Limb (tissue), 2 donors: ENCODE measurements at regions not wholly inside any gene's neighbourhood (a gene's known extent, or its start where the extent isn't known, plus 50 kb on each side); places are given as distances from the start of the nearest gene placed in this dataset.

Experiments
- DNase-seq, 2 donors: peaks; one replicate each; pipeline ENCODE4 v3.0.0-alpha.2; 2016; ENCODE audit errors: extremely low spot score in 2 of 2

DNA sequence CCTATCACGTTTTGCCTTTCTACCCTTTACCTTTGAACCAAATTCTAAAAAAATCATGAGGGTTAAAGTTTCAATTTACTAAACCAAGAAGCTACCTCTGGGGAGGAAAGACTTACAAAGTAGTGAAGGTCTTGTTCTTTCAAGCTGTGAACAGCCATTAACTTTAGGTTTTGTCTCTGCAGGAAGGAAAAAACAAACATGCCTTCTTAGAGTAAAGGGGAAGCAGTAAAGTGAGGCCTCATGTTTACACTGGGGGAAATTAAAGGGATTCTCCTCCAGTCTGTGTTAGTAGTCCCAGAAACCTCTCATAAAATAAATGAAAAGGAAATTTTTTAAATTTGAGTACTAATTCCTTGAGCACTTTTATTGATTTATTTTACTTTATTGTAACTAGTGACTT, 780.2 kb upstream of the ADGRL2 start:
- no peak for DNase-seq

DNA sequence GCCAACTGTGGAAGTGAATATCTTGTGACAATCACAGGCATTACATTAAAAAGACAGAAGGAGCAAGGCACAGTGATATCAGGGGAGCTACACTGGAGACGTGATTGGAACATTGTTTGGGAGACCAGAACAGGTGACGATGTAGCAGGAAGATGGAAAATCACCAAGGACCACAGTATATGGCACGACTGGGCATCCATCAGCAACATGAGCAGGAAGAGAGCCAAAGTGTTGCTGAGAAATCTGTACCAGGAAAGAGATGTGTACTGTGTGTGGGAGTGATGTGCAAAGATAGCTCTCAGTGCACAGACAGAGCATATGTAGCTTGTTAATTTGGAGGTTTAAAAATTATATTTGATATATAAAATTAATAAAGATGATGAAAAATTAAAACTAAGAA, 790.6 kb upstream of the ADGRL2 start:
- DNase-seq = no peak

DNA sequence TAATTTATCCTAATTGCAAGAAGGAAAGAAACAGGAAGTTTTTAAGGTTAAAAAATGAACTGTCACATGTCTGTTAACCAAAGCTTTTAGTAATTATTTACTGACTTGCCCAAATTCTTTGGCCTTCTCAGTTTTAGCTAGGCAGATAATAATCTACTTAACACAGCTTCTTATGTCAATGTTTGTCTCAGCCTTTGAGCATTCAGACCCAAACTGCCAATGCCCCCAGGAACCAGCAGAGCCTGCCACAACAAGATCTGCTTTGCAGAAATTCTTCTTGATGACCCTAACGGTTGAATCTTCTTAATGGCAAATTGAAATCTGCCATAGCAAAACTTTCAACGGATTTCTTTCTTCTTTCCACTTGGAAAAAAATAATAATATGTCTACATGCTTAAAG, 792.4 kb upstream of the ADGRL2 start:
- DNase-seq = no peak

DNA sequence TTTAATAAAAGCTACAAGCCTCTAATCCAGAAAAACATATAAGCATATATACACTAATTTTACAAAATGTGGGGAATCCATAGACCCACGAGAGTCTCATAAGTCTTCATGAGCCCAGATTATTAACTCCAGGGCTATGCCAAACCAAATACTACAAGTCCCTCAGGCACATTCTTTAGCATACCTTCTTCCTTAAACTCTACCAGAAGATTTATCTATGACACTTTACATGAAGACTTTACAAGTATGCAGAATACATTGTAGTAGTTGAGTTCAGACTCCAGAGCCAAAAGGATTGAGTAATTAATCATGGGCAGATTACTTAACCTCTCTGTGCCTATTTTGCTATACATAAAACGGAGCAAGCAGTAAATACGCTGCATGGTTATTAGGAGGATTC, 793.7 kb upstream of the ADGRL2 start:
- DNase-seq = no peak

DNA sequence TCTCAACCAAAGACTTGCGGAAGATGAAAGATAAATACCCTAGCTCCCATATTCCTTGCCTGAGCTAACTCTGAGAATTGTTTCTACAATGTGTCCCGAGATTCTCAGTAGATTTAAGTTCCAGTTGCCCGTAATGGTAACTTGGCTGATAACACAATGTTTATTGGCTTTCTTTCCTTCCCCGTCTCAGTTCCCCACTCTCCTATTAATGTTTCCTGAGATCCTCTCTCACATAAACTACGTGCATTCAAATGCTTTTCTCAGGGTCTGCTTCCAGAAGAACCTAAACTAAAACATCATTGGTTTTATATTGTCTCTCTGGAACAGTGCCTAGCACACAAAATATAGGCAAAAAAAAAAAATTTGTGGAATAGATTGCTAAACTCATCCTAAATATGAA, 794.2 kb upstream of the ADGRL2 start:
- peak in 1 of 2 donors; percentile 60 for DNase-seq

GRCh38 chr1:81004011-81004410, 796.7 kb upstream of the ADGRL2 start:
- DNase-seq = no peak

DNA sequence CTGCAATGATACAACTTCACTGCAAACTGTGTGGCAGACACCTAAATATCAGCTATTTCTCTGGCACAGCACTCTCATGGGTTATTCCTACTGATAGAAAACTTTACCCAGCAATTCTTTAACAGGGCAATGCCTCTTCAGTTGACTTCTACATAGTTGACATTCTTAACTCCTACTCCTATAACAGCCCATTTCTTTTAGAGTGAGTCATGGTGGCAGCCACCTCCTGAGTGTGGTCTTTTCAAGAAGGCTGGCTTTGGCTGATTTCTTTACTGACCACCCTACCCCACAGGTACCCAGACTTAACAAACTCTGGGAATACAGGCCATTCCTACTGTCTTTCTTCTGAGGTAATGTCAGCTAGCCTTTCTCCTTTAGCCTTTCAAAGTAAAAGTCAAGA, 805.8 kb upstream of the ADGRL2 start:
- no peak for DNase-seq

DNA sequence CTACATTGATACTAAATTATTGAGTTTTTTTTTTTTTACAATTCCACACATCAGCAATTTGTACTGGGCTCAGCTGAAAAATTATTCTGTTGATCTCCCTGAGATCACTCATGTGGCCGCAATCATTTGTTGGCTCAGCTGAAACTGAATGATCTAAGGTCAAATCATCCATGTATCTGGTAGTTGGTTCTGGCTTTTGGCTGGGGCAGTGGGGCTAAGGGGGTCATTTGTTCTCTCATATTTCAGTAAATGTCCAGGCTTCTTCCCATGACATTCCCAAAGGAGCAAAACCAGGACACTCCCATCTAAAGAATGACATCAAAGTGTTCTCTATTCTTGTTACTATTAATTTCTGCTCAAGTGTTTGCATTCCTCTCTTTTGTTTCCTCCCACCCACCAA, 806.7 kb upstream of the ADGRL2 start:
- no peak for DNase-seq

DNA sequence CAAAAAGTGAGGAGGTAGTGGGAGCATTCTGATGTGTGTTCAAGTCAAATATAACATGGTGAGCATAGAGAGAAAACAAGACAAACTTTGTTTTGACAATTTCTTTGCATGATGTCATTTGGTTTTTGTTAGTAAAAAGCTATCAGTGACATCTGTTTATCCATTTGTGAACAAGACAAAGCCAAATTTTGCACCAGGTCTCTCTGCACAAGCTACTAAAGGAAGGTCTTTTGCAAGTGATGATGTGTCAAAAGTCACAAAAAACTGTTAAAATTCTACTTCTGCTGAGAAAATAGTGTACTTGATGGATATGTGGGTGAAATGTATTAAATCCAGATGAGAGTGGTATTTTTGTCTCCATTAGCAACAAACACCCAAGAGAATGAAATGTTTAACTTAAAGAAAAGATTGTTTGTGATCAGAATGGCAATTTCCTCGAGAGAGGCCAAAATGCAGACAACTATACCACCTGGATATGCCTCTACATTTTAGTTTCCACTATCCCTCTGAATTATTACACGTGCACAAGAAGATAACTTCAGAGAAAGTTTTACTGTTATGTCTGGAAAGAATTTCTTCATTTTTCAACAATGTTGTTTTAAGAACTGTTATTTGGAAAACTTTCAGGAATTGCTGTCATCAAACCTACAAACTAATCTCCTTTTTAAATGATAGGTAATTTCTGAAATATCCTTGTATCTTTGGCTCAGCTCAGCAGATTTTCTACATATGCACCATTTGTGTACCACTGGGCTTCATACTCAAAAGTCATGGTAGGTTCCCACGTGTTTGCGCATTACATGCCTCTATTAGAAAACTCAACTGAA, 807.4 kb upstream of the ADGRL2 start:
- peak in 1 of 2 donors; percentile 58 for DNase-seq

- DNase-seq = no peak
These were observed 811.3 kb upstream of the ADGRL2 start for GRCh38 chr1:80989455-80989854.

GRCh38 chr1:80988926-80989325, 811.8 kb upstream of the ADGRL2 start:
- DNase-seq = no peak

DNA sequence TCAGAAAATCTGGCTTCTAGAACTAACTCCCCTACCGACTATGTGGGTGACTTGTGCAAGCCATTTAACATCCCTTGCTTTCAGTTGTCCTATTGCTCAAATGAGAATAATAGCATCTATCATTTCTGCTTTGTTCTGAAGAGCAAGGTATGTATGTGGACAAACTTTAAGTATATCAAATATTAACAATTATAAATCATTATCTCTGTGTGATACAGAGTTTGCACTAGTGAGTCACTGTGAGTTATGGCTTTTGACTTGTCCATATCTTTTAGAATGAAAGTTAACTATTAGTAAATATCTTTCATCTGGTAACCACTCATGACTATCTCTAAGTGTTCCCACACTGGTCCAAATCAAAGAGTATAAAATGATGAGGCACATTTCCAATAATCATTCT, 812.9 kb upstream of the ADGRL2 start:
- no peak for DNase-seq

GRCh38 chr1:80987106-80987505, 813.6 kb upstream of the ADGRL2 start:
- no peak for DNase-seq

DNA sequence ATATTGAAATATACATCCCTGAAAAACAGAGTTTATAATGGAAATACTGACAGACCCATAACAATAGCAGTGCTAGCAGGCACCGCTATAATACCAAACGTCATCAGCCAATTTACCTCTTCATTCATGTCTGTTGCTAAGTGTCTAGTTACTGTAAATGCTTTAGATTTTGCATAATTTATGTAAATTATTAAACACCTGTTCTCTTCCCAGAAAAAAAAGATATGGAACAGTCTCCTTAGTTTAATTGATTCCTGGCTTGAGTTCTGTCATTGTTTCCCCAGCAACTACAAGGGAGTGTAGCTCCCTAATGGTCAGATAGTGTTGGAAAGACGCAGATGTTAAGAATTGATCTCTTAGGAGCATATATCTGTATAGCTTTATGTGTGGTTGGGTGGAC, 817.9 kb upstream of the ADGRL2 start:
- no peak for DNase-seq

- DNase-seq = no peak
These were observed 827.6 kb upstream of the ADGRL2 start for GRCh38 chr1:80973101-80973500.

DNA sequence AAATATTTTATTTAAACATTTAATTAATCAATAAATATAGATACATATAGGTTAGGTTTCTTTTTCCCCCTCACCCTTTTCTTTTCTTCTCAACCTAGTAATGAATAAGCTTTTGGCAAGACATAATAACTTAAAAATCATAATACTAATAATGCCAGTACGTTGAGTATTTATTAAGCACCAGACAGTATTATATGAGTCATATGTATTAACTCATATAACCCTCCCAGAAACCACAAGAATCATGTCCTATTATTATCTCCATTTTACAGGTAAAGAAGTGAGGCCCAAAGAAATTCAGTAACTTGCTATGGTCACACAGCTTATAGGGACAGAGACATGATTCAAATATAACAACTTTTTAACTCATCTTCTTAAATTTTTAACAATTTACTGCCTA, 834.5 kb upstream of the ADGRL2 start:
- no peak for DNase-seq

DNA sequence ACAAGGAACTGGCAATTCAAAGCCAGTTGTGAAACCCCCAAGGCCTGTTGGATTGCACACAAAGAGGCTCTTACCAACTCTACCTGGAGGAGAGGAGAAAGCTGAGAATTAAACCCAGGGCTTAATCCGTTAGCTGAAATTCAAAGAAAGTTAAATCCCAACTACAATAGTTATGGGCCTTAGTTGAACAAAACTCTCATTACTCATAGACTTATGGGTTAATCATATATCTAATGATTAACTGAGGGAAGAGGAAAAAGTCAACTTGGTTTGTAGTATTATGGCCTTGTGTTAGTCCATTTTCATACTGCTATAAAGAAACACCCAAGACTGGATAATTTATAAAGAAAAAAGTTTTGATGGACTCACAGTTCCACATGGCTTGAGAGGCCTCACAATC, 838.2 kb upstream of the ADGRL2 start:
- no peak for DNase-seq

DNA sequence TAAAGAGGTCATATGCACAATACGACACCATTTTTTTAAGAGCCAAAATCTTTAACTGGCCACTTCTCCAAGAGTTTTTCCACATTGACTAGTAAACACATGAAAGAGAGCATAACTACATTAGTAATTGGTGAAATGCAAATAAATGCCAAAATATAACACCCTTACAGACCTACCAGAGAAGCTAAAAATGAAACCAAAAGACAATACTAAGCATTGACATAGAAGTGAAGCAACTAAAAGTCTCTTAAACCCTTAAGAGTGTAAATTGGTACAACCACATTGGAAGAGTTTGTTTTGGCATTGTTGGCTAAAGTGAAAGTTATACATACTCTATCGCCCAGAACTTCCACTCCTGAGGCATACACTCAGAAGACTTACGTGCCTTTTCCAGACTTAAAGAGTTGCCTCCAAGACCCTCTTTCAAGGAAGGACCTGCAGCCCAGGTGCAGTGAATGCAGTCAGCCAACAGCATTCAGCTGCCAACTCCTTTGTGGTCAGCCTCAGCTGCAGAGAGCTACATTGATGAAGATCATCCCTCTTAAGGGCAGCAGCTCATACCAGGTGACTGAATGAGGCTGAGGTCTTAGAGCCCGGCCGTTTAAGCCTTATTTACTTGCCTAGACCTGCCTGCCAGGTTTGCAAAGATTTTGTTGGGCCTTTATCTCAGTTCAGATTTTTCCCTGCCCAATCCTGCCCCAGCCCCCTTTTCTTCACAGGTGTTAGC, 839.1 kb upstream of the ADGRL2 start:
- DNase-seq = no peak

DNA sequence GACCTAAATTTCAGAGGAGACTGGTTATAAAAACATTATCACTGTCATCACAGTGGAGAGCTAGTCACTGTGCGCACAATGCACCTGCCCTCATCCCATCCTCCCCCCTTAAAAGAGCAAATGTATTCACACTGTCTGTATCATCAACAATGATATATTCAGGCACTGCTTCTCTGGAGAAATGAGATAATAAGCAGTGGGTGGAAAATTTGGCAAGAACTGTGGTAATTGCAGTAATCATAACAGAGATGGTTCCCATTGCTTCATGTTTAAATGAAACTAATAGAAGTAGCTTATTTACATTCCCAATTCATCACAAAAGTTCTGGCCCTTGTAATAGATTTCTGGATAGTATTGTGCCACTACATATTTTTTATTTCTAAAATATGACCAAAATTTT, 867.4 kb upstream of the ADGRL2 start:
- no peak for DNase-seq

DNA sequence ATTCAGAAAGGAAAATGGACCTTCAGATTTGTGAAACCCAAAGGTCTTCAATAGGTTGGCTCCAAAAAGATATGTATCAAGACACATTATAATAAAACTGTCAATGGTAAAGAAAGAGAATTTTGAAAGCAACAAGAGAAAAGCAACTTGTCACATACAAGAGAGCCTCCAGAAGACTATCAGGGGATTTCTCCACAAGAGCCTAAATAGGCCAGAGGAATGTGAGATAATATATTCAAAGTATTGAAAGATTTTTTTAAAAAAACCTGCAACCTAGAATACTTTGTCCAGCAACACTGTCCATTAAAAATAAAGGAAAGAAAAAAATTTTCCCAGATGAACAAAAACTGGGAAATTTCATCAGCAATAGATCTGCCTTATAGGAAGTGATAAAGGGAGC, 869.6 kb upstream of the ADGRL2 start:
- no peak for DNase-seq

DNA sequence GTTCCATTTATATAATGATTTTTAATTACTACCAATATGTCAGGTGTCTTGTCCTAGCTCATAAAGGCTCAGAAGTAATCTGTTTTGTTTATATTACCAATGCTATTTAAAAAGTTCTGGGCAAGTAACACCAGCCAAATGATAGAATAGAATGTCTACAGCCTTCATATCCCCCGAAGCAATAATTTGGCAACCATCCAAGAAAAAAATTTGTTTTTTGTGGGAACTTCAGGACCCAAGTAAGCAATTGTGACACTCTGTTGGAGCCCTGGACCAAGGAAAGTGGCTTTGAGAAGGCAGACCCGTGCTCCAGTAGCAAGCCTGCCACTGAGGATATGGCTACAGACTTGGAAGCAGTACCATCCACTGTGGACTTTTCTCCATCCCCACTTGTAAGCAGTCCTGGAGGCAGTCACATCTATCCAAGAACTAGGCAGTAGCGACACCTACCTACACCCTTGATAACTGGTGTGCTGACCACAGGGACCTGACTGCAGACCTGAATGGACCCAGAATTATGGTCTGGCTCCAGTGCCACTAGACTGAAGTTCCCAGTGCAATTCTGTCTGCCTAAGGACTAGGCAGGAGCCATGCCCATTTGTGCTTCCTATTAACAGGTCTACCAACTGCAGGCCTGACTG, 870.7 kb upstream of the ADGRL2 start:
- no peak for DNase-seq

- DNase-seq = no peak
These were observed 874.2 kb upstream of the ADGRL2 start for GRCh38 chr1:80926531-80926930.
